H1 (cell line): ENCODE measurements at regions not wholly inside any gene's neighbourhood (a gene's known extent, or its start where the extent isn't known, plus 50 kb on each side); places are given as distances from the start of the nearest gene placed in this dataset.

Experiments used
- BACH1 ChIP-seq: IDR thresholded peaks from 2 replicates; pipeline ENCODE4 v1.6.1; 2012; ENCODE audit warnings: low read length, improper control_type of control experiment
- EZH2 ChIP-seq: fragments of 200-600 bp; sonication (generic); IDR thresholded peaks from 2 replicates; pipeline ENCODE4 v1.7.1; 2012; ENCODE audit warnings: low read depth, mild to moderate bottlenecking, moderate library complexity, low read length, inconsistent platforms; ENCODE audit not compliant: severe bottlenecking
- HDAC6 ChIP-seq: IDR thresholded peaks from one replicate; pipeline ENCODE4 v1.7.1; 2012; ENCODE audit warnings: low read depth, mild to moderate bottlenecking, inconsistent platforms, low read length, moderate library complexity
- PHF8 ChIP-seq: fragments of 200-600 bp; sonication (generic); conservative IDR thresholded peaks from 2 replicates; pipeline ENCODE4 v1.7.1; 2012; ENCODE audit warnings: low read depth, mild to moderate bottlenecking, inconsistent platforms, low read length, moderate library complexity
- POLR2AphosphoS5 ChIP-seq: IDR thresholded peaks from 2 replicates; pipeline ENCODE4 v1.6.1; 2011; ENCODE audit warnings: low read depth, low read length
- RAD21 ChIP-seq, 2 experiments: IDR thresholded peaks in 1 of 2; conservative IDR thresholded peaks in 1 of 2; 2 replicates each; pipeline ENCODE4 v1.6.1; 2011; ENCODE audit warnings: low read depth in 2 of 2, low read length in 2 of 2, improper control_type of control experiment in 1 of 2, inconsistent platforms in 1 of 2, mild to moderate bottlenecking in 1 of 2, moderate library complexity in 1 of 2
- RXRA ChIP-seq: IDR thresholded peaks from 2 replicates; pipeline ENCODE4 v1.6.1; 2011; ENCODE audit warnings: low read depth, mild to moderate bottlenecking, low read length, moderate library complexity; ENCODE audit not compliant: insufficient read depth
- SP2 ChIP-seq: IDR thresholded peaks from 2 replicates; pipeline ENCODE4 v1.6.1; 2012; ENCODE audit warnings: mild to moderate bottlenecking, low read length, inconsistent platforms
- SRF ChIP-seq: IDR thresholded peaks from 2 replicates; pipeline ENCODE4 v1.6.1; 2011; ENCODE audit warnings: mild to moderate bottlenecking, low read depth, low read length, moderate library complexity
- TF ChIP-seq, protein P1 (sequence below): fragments of 300-600 bp; sonication (generic); IDR thresholded peaks from 2 replicates; pipeline ENCODE4 v1.7.1; 2012; ENCODE audit warnings: low read length, moderate library complexity, mild to moderate bottlenecking, inconsistent platforms; ENCODE audit not compliant: insufficient replicate concordance

DNA sequence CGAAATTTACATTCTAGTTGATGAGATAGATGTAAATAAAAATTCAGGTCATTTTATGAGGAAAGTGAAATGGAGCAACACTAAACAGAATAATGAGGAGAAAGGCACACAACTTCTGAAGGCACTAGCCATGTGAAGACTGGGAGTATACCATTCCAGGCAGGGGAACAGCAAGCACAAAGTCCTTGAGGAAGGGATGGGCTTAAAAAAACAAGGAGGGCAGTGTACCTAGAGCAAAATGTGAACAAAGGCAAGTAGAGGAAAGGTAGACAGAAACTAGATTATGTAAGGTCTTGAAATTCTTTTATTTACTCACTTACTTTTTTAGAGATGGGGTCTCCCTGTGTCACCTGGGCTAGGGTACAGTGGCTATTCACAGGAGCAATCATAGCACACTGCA is 54.1 kb upstream of the LRIG2 start (continued):
- TF ChIP-seq, protein P1, sequence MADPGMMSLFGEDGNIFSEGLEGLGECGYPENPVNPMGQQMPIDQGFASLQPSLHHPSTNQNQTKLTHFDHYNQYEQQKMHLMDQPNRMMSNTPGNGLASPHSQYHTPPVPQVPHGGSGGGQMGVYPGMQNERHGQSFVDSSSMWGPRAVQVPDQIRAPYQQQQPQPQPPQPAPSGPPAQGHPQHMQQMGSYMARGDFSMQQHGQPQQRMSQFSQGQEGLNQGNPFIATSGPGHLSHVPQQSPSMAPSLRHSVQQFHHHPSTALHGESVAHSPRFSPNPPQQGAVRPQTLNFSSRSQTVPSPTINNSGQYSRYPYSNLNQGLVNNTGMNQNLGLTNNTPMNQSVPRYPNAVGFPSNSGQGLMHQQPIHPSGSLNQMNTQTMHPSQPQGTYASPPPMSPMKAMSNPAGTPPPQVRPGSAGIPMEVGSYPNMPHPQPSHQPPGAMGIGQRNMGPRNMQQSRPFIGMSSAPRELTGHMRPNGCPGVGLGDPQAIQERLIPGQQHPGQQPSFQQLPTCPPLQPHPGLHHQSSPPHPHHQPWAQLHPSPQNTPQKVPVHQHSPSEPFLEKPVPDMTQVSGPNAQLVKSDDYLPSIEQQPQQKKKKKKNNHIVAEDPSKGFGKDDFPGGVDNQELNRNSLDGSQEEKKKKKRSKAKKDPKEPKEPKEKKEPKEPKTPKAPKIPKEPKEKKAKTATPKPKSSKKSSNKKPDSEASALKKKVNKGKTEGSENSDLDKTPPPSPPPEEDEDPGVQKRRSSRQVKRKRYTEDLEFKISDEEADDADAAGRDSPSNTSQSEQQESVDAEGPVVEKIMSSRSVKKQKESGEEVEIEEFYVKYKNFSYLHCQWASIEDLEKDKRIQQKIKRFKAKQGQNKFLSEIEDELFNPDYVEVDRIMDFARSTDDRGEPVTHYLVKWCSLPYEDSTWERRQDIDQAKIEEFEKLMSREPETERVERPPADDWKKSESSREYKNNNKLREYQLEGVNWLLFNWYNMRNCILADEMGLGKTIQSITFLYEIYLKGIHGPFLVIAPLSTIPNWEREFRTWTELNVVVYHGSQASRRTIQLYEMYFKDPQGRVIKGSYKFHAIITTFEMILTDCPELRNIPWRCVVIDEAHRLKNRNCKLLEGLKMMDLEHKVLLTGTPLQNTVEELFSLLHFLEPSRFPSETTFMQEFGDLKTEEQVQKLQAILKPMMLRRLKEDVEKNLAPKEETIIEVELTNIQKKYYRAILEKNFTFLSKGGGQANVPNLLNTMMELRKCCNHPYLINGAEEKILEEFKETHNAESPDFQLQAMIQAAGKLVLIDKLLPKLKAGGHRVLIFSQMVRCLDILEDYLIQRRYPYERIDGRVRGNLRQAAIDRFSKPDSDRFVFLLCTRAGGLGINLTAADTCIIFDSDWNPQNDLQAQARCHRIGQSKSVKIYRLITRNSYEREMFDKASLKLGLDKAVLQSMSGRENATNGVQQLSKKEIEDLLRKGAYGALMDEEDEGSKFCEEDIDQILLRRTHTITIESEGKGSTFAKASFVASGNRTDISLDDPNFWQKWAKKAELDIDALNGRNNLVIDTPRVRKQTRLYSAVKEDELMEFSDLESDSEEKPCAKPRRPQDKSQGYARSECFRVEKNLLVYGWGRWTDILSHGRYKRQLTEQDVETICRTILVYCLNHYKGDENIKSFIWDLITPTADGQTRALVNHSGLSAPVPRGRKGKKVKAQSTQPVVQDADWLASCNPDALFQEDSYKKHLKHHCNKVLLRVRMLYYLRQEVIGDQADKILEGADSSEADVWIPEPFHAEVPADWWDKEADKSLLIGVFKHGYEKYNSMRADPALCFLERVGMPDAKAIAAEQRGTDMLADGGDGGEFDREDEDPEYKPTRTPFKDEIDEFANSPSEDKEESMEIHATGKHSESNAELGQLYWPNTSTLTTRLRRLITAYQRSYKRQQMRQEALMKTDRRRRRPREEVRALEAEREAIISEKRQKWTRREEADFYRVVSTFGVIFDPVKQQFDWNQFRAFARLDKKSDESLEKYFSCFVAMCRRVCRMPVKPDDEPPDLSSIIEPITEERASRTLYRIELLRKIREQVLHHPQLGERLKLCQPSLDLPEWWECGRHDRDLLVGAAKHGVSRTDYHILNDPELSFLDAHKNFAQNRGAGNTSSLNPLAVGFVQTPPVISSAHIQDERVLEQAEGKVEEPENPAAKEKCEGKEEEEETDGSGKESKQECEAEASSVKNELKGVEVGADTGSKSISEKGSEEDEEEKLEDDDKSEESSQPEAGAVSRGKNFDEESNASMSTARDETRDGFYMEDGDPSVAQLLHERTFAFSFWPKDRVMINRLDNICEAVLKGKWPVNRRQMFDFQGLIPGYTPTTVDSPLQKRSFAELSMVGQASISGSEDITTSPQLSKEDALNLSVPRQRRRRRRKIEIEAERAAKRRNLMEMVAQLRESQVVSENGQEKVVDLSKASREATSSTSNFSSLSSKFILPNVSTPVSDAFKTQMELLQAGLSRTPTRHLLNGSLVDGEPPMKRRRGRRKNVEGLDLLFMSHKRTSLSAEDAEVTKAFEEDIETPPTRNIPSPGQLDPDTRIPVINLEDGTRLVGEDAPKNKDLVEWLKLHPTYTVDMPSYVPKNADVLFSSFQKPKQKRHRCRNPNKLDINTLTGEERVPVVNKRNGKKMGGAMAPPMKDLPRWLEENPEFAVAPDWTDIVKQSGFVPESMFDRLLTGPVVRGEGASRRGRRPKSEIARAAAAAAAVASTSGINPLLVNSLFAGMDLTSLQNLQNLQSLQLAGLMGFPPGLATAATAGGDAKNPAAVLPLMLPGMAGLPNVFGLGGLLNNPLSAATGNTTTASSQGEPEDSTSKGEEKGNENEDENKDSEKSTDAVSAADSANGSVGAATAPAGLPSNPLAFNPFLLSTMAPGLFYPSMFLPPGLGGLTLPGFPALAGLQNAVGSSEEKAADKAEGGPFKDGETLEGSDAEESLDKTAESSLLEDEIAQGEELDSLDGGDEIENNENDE, result no peak
- no peak for TF ChIP-seq RXRA
- TF ChIP-seq SRF, result no peak
- no peak for TF ChIP-seq RAD21 (IDR thresholded peaks at IDR 0.05 in 1 of 2, conservative IDR thresholded peaks at IDR 0.05 in 1 of 2; ENCODE audit: low read depth in 2 of 2, low read length in 2 of 2)
- no peak for TF ChIP-seq HDAC6
- TF ChIP-seq POLR2AphosphoS5, result no peak
- no peak for TF ChIP-seq EZH2
- TF ChIP-seq SP2, result no peak
- TF ChIP-seq BACH1, result no peak
- TF ChIP-seq PHF8, result no peak
